ENCODE measurements at regions not wholly inside any gene's neighbourhood (a gene's known extent, or its start where the extent isn't known, plus 50 kb on each side); places are given as distances from the start of the nearest gene placed in this dataset.

GRCh38 chr15:96046620-96047240, 283.8 kb upstream of the NR2F2 start:
- H3K4me3 ChIP-seq (ENCODE audit: low read length, poor library complexity, severe bottlenecking): no peak overlapping the region
- no peak overlapping the region for H3K4me2 ChIP-seq (ENCODE audit: low read depth, low read length, poor library complexity, severe bottlenecking)
- no peaks in the 10 kb centered on the region for H3K9me3 ChIP-seq (ENCODE audit: insufficient read depth, low read depth, low read length)
- no peaks in the 10 kb centered on the region for H3K4me1 ChIP-seq (ENCODE audit: insufficient read depth, low read length, poor library complexity, severe bottlenecking)
- H3K27me3 ChIP-seq (ENCODE audit: insufficient read depth, low read length, poor library complexity, severe bottlenecking): peaks cover 98% of the 10 kb centered on the region
- H2AFZ ChIP-seq (ENCODE audit: low read length): no peak overlapping the region
- H4K20me1 ChIP-seq (ENCODE audit: insufficient read depth, low read length, poor library complexity, severe bottlenecking): no peaks in the 10 kb centered on the region
- no peaks in the 10 kb centered on the region for H3K9me2 ChIP-seq (replicated peaks; ENCODE audit: low read depth, low read length)
- H3K36me3 ChIP-seq (ENCODE audit: insufficient read depth, low read length): no peaks in the 10 kb centered on the region
- no peaks in the 10 kb centered on the region for H3K79me2 ChIP-seq (ENCODE audit: insufficient read depth, low read length)
- no peak for TF ChIP-seq EZH2phosphoT487 (IDR thresholded peaks at IDR 0.05; ENCODE audit: borderline replicate concordance)
- TF ChIP-seq, protein P1, sequence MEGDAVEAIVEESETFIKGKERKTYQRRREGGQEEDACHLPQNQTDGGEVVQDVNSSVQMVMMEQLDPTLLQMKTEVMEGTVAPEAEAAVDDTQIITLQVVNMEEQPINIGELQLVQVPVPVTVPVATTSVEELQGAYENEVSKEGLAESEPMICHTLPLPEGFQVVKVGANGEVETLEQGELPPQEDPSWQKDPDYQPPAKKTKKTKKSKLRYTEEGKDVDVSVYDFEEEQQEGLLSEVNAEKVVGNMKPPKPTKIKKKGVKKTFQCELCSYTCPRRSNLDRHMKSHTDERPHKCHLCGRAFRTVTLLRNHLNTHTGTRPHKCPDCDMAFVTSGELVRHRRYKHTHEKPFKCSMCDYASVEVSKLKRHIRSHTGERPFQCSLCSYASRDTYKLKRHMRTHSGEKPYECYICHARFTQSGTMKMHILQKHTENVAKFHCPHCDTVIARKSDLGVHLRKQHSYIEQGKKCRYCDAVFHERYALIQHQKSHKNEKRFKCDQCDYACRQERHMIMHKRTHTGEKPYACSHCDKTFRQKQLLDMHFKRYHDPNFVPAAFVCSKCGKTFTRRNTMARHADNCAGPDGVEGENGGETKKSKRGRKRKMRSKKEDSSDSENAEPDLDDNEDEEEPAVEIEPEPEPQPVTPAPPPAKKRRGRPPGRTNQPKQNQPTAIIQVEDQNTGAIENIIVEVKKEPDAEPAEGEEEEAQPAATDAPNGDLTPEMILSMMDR (conservative IDR thresholded peaks at IDR 0.05; ENCODE audit: low read length): no peak
- no peaks in the 10 kb centered on the region for H3F3A ChIP-seq (ENCODE audit: low read depth)
- H3K9ac ChIP-seq (ENCODE audit: low read depth, low read length, poor library complexity, severe bottlenecking): no peak overlapping the region

DNA sequence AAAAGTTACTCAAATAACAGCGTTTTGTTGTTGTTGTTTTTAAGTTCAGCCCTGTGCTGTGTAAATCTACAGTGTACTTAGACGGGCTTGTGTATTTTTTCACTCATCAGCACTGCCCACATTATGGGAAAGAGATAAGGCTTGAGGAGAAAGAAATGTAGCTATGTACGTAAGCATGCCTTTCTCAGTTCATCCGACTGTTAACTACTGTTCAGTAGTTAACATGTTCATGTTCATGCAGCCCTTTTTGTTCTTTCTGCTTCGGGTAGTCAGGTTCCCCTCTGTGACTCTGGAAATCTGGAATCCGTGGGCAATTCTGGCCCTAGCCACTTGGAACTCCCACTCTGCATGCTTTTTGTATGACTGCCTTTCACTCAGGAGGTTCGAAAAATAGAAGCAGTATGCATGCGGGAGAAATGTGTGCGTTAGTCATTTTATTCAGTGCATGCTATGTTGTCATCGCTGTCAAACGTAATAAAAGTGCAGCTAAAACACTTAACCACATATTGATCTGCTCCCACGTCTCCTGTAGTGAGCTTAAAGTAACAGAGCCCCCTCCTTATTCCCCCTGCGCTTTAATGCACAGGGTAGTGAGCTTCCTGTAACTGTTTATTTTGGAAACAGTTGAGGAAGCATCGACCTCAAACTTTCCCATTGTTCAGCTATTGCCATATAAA, 283.1 kb upstream of the NR2F2 start:
- no peaks in the 10 kb centered on the region for H3K79me2 ChIP-seq (ENCODE audit: insufficient read depth, low read length)
- no peak overlapping the region for H3K9ac ChIP-seq (ENCODE audit: low read depth, low read length, poor library complexity, severe bottlenecking)
- no peaks in the 10 kb centered on the region for H3K36me3 ChIP-seq (ENCODE audit: insufficient read depth, low read length)
- H3K4me2 ChIP-seq (ENCODE audit: low read depth, low read length, poor library complexity, severe bottlenecking): no peak overlapping the region
- no peaks in the 10 kb centered on the region for H4K20me1 ChIP-seq (ENCODE audit: insufficient read depth, low read length, poor library complexity, severe bottlenecking)
- no peaks in the 10 kb centered on the region for H3K4me1 ChIP-seq (ENCODE audit: insufficient read depth, low read length, poor library complexity, severe bottlenecking)
- no peaks in the 10 kb centered on the region for H3K9me3 ChIP-seq (ENCODE audit: insufficient read depth, low read depth, low read length)
- TF ChIP-seq, protein P1 (conservative IDR thresholded peaks at IDR 0.05; ENCODE audit: low read length): no peak
- no peak for TF ChIP-seq EZH2phosphoT487 (IDR thresholded peaks at IDR 0.05; ENCODE audit: borderline replicate concordance)
- no peaks in the 10 kb centered on the region for H3F3A ChIP-seq (ENCODE audit: low read depth)
- H3K27me3 ChIP-seq (ENCODE audit: insufficient read depth, low read length, poor library complexity, severe bottlenecking): peaks cover 98% of the 10 kb centered on the region
- H3K4me3 ChIP-seq (ENCODE audit: low read length, poor library complexity, severe bottlenecking): no peak overlapping the region
- H2AFZ ChIP-seq (ENCODE audit: low read length): no peak overlapping the region
- H3K9me2 ChIP-seq (replicated peaks; ENCODE audit: low read depth, low read length): no peaks in the 10 kb centered on the region

- no peak overlapping the region for H2AFZ ChIP-seq (ENCODE audit: low read length)
These were observed 281.2 kb upstream of the NR2F2 start for GRCh38 chr15:96049323-96049722.

More at GRCh38 chr15:96049323-96049722, 281.2 kb upstream of the NR2F2 start:
- Histone ChIP-seq H3F3A (ENCODE audit: low read depth) (no peaks in the 10 kb centered on the region), H3K36me3 (ENCODE audit: insufficient read depth, low read length) (no peaks in the 10 kb centered on the region), H3K27me3 (ENCODE audit: insufficient read depth, low read length, poor library complexity, severe bottlenecking) (peaks cover 98% of the 10 kb centered on the region), H3K9me2 (replicated peaks; ENCODE audit: low read depth, low read length) (no peaks in the 10 kb centered on the region), H3K9ac (ENCODE audit: low read depth, low read length, poor library complexity, severe bottlenecking) (no peak overlapping the region), H4K20me1 (ENCODE audit: insufficient read depth, low read length, poor library complexity, severe bottlenecking) (no peaks in the 10 kb centered on the region), H3K4me2 (ENCODE audit: low read depth, low read length, poor library complexity, severe bottlenecking) (no peak overlapping the region), H3K9me3 (ENCODE audit: insufficient read depth, low read depth, low read length) (no peaks in the 10 kb centered on the region), H3K4me1 (ENCODE audit: insufficient read depth, low read length, poor library complexity, severe bottlenecking) (no peaks in the 10 kb centered on the region), H3K79me2 (ENCODE audit: insufficient read depth, low read length) (no peaks in the 10 kb centered on the region), H3K4me3 (ENCODE audit: low read length, poor library complexity, severe bottlenecking) (no peak overlapping the region)
- TF ChIP-seq, protein P1 (conservative IDR thresholded peaks at IDR 0.05; ENCODE audit: low read length): no peak
- no peak for TF ChIP-seq EZH2phosphoT487 (IDR thresholded peaks at IDR 0.05; ENCODE audit: borderline replicate concordance)
